DMS114 treated with DMSO at 0.1 percent for 48 hours (cell line): ENCODE measurements at regions not wholly inside any gene's neighbourhood (a gene's known extent, or its start where the extent isn't known, plus 50 kb on each side); places are given as distances from the start of the nearest gene placed in this dataset.

Experiments used
- DNase-seq: peaks from one replicate; lab custom pipeline; 2025; ENCODE audit not compliant: unreplicated experiment; lab: John Stamatoyannopoulos, UW

DNA sequence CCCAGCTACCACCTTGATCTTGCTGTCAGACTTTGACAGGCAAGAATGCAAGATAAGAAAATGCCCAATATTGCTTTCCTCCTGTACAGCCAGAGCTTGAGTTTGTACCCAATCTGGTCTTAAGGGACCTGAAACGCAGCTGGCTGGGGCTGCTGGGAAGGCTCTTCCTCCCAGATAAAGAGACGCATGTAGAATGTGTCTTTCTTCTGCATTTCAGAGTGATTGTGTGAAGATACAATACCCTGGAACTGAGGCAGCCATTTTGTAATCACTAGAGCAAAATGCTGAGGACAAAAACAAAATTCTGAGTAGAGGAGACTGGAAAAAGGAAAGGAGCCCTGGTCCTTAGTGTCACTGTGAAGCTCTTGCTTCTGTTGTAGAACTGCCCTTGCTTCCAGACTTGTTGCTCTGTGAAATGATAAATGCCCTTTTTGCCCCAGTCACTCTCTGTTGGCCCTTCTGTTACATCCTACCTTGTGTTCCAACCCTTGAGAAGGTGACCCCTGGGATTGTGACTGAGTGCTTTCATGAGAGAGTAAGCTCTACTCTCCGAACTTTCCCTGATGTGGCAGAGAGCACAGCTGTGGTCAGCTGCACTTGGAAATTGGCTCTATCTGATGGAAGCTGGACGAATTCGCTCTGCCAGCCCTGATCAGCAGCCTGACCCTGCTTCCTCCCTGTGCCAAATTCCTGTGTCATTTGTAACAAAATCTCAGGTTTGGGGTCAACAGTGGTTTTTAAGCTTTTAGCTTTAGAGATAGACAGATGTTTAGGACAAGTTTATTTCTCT, 137.4 kb upstream of the RBMS1 start:
- DNase-seq: no peak

DNA sequence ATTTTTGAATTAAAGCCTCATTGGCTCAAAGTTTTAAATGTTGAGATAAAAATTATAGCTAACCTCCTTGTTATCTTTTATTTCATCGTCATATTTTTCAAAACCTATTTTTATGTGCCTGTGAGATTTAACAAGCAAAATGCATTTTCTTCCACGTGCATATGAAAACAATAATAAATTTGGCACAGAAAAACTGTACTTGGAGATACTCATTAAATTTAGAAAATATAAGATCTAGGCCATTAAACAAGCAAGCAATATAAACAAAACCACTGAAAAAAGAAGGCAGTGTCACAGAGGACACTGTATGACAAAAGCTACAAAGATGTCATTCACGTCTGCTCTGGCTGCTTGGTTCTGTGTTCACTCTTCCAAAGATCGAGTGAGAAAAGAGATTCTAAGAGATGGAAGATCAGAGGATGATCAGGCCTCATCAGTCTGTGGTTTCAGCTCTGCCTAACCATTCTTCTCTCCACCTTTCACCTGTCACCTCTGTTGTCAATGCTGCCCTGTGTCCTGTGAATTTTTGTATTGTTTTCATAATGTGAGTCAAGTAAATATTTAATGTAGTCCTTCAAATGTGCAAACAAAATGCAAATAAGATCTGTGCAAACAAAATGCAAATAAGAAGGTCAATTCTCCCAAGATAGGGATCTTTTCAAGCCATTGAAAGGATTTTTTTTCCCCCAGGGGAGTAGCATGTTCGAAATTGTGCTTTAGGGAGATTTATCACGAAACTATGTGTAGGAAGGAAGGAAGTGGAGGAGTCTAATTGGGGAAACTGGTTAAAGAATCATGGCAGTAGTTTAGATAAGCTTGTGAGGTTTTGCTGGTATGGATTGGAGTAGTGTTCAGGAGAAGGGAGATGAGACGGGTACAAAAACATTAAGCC, 138.7 kb upstream of the RBMS1 start:
- no peak for DNase-seq

DNA sequence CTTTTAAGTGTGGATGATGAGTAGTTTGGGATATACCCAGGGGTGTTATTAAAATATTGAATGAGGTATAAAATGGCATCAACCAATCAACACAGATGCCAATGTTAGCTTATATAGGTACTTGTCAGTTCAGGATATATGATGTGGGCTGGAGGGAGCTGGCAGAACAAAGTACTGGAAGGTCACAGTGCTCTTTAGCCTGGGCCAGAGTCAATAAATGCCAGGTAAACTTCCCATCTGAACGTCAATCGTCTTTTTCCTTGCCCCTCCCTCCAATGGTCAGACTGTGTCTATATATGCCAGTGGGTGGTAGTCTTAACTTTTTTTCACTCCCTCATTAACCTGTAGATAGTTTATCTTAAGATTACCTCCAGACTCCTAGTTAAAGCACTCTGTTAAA, 140.8 kb upstream of the RBMS1 start:
- no peak for DNase-seq

DNA sequence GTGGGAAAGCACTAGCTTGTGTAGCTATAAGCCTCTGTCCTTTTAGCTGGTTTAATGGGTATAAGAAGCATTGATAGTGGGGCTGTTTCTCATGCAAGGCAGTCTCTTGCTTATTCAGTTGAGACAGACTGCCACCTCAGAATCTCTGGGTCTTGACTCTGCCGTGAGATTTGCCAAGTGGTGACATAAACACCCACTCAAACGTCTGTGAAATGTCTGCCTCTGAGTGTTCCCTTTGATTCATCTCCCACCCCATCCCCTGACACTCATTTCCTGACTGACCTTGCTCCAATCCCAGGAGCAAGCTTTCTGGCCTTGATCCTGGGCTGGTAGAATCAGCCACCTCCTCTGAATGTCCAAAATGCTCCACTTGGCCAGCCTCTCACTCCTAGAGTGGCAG, 141.9 kb upstream of the RBMS1 start:
- DNase-seq: no peak

DNA sequence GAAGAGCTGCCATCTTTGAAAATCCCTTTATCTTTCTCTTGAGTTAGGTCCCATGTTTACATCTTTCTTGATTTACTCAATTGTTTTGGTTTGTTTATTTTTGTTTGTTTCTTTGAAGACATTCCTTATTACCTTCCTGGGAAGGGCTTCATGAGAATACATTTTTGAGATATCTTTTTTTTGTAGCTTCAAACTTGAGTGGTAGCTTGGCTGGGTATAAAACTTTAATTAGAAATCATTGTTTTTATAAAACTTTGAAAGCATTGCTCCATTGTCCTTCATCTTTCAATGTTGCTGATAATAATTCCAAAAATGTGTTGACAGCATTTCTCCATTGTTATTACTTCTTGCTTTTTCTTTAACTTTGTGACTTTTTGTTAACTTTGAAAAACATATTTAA, 145.9 kb upstream of the RBMS1 start:
- no peak for DNase-seq

DNA sequence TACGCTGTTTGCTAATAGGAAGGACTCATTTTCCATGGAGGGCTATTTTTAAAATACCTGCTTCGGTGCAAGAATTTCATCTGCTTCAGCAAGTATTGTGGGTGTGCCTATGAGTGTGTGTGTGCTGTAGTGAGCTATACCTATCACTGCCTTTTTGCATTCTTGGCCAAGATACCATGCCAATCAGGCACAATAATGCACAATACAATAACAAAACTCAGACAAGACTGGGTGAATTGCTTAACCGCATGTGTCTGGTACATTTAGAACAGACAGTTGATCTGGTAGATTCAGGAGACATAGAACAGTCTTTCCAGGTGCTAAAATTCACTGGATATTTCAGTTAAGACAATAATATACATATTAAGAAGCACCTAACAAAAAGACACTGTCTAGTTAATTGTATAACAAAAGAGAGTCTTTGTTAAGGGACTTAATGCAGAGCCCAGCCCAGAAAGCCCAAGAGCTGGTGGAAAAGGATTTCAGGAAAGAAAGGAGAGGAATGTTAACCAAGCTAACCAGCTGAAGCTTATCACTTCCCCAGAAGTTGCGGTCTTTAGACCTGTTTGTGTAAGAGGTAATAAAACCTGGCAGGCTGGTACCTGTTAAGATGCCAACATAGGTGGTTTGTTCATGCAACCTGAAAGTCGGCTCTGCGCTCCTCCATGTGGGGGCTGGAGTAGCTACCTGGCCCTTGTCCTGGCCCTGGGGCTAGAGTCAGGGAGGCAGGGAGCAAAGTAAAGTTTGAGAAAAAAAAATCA, 153.3 kb upstream of the RBMS1 start:
- DNase-seq: no peak

DNA sequence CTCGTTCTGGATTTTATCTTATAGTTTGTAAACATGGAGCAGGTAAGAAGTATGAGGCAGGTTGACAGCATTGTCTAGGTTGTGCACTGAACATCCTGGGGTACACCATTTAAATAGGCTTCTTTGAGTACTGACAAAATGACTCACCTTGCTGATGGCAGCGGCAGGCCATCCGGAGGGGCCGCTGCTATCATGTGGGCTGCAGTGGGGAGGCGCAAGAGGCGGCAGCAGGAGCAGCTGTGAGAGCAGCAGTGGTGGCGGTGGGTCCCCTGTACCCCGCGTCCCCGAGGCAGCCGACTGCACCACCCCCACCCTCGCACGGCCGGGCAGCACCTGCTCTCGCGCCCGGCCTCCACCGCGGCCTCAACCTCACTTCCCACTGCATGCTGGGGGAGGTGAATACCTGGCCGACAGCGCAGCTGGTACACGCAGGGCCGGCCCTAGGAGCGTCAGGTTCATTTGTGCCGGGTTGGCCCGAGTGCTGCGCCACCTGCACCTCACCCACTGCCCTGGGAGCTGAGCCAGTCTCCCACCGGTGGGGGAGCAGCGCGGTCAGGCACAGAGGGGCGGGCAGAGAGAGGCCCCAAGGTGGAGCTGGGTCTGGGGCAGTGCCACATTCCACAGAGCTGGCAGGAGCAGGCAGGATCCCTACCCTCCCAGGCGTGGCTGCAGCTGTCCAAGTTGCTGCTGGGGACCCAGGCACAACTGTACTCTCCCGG, 154.5 kb upstream of the RBMS1 start:
- DNase-seq: no peak

DNA sequence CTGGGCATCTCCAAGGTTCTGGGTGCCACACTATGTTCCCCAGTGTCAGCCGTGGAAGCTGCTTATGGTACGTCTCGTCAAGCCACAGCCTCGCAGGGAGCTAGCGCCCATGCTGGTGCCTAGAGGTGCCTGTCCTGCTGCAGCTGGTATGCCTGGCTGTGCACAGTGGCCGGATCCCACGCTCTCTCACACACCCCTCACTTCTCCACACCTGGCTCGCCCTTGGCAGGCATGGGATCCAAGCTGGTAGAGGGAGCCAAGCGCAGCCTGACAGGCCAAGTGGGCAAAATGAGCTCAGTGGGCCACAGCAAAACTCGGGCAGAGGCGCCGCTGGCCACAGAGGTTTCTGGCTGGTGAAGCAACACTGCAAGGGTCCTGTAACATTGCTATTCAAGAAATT, 156.1 kb upstream of the RBMS1 start:
- no peak for DNase-seq

DNA sequence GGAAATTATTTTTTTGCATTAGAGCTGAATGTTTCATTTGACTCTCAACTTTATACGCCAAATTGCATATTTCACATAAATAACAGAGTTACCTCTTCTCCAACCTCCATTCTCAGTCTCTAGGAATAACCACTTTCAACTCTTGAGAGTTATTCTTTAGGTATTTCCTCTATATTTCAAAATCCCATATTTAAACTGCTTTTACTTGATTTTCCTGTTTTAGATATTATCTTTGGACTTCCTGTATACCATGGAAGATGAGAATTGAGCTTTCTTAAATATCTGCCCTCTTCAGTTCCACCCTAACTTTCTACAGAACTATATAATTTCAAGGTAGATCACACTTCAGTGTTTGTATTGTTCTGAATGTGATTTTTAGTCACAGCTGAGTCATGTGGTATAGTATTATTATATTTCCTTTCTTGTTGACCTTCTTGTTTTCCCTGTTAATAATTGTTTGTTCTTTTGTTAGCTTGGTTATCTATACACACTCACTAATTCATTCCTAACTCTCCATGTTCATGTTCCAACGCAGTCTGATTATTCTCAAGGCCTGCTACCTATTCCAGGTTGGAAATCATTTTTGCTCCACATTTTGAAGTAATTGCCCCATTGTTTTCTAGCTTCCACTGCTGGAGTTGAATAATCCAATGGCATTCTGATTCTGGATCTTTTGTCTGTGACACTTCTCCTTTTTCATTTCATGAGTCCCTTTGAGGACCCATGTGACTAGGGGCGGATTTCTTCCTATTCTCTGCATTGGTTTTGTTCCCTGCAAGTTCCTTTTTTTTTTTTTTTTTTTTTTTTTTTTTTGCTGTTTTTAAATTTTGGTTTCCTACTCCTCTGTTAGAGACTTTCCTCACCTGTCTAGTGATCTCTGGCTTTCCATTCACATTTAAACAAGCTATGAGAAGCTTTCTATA, 156.8 kb upstream of the RBMS1 start:
- no peak for DNase-seq

DNA sequence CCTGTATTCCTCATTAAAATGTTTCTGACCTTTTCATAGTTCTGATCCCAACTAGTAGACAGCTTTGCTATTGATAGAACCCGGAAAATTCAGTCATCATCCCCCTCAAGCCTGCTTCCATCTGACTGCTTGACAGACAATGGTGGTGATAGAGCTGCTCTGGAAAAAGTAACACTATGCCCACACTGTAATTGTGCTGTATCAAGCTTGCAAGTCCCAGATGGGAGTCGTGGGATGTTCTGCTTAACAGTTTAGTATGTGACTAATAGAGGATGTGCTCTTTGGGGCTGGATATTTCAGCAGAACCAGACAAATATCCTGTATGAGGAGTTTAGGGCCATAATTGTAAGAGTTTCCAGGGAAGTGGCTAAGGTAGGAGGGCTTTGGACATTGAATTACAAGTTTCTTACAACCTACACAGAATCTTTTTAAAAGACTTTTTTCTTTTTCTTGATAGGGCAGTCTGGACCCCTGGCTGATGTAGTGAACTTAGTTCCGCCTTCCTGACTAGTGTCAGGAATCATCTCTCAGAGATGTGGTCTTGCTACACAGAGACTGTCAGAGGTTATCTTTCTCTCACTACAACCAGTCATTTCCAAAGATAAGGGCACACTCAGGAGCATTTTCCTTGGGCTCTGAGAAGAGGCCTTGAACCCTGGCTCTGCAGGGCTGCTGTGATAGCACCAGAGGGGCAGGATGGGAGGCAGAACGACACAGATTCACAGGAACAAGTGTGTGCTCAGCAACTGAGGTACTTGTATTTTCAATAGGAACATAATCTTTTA, 158.0 kb upstream of the RBMS1 start:
- DNase-seq: no peak

DNA sequence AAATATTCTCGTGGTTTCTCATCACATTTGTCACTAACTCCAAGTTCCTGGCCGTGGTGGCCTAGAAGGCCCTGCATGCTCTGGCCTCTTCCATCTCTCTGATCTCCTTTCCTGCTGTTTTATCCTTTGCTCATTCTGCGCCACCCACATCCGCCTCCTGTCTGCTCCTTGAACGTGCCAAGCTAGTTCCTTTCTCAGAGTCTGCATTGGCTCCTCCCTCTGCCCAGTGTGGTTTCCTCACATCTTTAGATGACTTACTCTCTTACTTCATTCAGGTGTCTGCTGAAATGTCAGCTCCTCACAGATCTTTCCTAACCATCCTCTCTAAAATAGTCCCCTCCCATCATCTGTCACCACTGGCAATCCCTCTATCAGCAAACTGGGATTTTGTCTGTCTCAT, 158.6 kb upstream of the RBMS1 start:
- no peak for DNase-seq

DNA sequence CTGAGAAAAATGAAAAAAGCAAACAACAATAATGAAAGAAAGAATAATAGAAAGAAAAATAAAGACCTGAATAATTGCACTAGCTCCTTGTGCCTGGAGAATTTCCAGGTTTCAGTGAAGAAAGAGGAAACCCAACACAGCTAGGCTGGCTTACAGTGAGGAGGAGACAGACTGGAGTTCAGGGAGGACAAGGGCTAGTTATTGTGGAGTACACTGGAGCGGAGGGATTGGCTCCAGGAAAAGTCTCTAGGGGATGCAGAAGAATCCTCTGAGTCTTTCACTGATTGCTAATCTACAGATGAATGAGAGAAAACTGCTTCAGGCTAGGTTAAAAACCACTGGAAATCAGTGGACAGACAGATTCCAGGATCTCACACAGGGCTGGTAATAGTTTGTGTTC, 163.6 kb upstream of the RBMS1 start:
- DNase-seq: no peak

DNA sequence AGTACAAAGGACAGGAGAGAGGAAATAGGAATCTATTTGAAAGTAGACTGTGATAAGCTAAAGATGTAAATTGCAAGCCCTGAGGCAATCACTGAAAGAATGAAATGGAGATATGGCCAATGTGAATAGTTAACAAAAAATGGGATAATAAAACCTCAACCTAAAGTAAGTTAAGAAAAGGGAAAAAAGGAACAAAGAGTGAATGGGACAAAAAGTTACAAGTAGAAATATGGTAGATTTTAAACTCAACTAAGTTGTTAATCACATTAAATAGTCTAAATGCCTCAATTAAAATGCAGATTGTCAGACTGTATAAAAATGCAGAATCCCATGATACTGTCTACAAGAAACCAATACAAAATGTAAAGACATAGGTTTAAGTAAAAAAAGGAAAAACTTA, 165.2 kb upstream of the RBMS1 start:
- no peak for DNase-seq

DNA sequence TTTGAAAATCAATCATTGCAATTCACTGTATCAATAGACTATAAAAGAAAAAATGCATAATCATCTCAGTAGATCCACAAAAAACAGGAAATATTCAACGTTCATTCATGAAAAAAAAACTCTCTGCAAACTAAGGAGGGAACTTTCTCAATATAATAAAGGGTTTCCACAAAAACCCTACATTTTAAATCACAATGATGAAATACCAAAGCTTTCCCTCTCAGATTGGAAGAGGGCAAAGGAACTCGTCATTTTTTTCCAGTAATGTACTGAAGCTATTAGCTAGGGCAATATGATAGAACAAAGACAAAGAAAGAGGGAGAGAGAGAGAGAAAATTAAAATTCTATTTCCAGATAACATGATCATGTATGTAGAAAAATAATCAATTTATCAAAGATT, 167.1 kb upstream of the RBMS1 start:
- no peak for DNase-seq

DNA sequence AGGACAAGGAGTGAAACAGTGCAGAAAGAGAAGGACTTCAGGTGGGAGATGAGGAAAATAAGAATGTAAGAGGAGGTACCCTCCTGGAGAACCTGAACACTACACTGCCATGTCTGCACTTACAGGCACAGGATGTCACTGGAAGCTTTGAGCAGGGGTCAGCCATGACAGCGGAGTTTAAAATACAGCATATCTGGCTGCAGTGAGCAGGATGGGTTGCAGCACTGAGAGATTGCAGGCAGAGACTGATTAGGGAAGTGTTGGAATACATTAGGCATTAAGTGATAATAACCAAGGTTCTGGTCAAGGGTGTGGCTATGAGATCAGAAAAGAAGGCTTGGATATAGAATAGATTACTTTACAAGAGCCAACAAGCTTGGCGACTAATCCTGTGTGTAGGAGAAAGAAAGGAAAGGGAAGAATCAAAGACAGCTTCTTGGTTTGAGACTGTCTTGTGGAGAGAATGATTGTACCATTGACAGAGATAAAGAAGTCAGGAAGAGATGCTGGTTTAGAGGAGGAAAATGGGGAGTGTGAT, 171.1 kb upstream of the RBMS1 start:
- no peak for DNase-seq

DNA sequence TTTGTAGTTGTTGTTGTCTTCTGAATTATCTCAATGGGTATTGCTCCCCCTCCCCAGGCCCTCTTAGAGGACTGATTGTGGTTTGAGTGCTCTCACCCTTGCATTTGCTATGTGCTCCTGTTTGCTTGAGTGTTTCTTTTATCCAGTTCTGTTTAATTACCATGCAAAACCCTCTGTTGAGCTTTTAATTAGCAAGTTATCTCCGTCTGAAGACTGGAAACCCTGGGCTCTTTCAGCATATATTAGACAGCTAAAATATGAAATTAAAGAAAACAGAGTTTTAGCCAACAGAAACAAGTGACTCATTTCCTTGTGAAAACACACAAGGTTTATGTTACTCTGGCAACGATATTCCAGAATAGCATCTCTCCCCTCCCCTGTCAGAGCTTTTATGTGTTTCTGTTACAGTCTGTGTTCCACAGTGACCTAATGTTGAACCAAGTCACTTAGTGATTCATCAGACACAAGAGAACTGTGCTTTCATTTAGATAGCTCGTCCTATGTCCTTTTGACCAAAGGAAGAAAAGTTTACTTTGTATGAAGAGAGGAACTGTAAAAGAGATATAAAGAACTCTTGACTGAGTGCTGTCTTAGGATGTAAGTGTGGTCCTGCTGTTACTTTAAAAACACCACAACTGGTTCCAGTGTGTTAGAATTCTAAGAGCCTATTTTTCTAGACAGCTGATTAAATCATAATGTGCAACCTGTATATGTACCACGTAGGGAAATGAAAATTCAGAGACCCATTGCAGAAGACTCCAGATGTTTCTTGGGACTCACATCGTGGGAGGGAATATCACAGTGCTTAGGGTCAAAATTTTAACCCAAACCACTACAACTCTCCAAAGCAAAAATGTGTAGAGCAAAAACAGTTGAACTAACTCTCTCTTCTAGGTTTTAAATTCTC, 172.8 kb upstream of the RBMS1 start:
- DNase-seq: no peak

DNA sequence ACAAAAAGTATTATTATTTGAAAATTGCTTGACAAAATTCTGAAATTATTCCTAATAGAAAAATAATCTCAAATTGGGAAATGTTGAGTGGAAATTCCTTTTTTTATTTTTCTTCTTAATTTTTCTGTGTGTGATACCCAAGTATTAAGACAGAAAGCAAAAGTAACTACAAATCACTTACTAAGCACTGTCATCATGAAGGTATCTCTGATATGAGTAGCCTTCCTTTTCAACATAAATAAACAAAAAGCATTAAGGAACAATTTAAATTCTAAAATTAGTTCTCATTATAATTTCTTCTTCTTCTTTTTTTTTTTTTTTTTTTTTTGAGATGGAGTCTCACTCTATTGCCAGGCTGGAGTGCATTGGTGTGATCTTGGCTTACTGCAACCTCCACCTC, 174.2 kb upstream of the RBMS1 start:
- no peak for DNase-seq

DNA sequence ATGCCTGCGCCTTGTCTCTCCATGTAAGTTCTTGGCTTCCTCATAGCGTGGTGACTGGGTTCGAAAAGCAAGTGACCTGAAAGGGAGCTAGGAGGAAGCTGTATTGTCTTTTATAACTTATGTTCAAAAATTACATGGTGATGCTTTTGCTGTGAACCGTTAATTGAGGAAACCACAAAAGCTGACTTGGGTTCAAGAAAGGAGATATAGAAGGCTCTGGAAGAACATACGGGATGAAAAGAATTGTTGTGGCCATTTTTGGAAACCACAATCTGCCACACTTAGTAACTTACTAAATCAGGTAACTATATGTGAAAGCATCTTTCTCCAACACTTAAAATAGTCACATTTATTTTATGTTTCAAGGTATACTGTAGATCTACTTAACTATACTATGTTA, 177.0 kb upstream of the RBMS1 start:
- no peak for DNase-seq
